GM19395 (cell line): ENCODE measurements at regions not wholly inside any gene's neighbourhood (a gene's known extent, or its start where the extent isn't known, plus 50 kb on each side); places are given as distances from the start of the nearest gene placed in this dataset.

Experiments
- ATAC-seq: cut with Tn5 transposase; IDR thresholded peaks from one replicate; pipeline ENCODE4 v1.9.1; 2021; ENCODE audit warnings: mild to moderate bottlenecking, moderate library complexity; ENCODE audit not compliant: unreplicated experiment

DNA sequence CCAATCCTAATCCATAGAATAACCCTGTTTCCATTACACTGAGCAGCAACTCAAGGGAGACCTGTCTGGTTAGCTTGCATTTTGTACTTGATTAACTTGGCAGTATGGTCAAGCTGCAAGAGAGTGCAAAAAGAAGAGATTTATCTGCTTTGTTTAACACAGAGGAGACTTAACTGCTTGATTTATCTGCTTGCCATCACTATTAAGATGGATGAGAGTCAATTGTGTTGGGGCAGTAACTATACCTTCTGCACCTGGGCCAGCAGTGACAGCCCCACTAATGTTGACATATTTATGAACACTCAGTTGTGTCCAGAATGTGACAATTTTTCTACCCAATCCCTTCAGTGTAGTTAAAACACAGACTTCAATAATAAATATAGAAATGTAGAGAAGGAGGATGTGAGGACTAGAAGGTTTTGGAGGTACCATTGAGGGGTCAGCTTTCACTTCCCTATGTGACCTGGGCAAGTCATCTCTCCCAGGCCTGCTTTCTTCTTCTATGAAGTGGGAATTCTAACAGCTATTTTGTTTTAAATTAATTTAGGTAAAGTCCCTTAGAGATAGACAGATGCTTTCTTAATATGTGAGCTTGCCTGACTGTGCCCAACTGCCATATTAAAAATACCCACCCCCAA, 159.1 kb upstream of the KCNK2 start:
- no peak for ATAC-seq

DNA sequence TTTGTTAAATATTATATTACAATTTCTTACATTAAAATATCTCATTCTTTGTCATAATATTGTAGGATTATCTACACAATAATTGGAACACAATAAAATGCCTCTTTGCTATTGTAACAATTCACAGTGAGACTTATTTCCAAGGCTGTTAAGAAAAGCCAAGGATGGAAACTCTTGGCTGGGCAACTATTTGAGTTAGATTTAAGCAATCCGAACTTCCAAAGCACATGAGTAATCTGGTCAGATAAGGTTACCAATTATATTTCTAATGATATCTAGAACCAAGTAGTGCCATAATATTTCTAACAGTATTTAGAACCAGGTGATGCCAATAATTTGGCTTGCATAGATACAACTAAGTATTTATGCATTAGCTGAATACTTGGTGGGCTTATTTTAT, 154.7 kb upstream of the KCNK2 start:
- ATAC-seq: no peak

DNA sequence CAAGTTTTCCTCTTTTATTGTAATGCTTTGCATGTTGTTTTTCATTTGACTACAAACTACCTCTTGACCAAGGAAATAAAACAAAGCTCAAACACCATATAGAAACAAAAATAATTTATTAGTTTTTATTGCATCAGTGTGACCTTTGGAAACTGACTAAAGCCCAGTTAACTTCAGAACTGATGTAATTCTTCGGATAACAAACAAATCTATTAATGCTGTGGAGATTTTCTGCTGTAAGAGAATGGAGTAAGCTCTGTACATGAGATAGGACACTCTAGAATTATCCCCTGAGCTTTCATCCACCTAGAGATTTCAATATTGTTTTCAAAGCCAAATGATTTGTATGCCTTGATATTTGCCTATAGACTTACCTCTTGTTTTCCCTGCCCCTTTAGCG, 154.0 kb upstream of the KCNK2 start:
- ATAC-seq: no peak

DNA sequence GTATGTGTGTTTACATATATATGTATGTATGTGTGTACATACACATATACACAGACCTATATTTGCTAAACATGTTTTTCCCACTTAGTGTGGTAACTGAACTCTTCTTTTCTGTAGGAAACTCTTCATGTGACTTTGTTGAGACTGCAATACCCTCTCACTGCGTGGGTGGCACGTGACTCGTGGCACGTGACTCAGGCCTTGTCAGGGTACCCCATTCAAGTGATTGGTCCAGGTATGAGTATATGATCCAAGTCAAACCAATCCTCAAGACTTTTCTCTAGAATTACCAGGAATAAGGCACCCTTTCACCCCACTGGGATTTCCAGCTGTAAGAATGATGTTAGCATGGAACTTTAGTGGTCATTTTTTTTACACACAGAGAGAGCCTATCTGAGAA, 149.2 kb upstream of the KCNK2 start:
- no peak for ATAC-seq

DNA sequence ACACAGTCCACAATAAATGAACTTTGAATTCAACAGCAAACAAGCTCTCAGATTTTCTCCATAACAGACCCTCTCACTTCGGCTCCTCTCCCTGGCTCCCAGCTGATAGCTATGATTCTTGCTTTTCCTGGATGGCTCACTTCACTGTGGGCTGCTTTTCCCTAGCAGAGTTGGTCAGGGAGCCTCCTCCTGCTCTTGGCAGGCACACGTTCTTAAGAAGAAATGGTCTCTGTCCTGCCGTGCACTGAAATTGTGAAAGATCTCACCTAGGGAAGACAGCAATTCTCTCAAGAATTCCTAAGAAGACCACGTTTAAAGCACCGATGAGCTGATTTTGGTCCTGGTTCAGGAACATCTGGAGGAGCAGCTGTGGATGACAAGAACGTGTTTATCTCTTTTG, 148.5 kb upstream of the KCNK2 start:
- no peak for ATAC-seq

DNA sequence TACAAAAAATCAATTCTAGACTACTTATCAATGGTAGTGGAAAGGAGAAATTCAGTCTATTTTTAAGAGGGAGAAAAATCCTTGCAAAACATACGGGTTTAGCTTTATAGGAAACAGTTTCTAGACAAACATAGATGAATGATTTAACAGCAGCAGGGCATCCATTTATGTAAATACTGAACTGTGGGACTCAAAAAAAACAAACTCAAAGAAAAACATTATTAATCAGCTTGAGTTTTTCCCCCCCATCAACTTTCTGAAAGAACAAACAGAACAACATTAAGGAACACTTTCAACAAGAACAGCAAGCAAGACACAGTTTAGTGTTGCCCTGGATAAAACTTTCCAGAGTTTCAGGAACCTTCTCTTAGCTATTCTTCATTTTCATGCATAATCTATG, 147.3 kb upstream of the KCNK2 start:
- ATAC-seq: no peak

DNA sequence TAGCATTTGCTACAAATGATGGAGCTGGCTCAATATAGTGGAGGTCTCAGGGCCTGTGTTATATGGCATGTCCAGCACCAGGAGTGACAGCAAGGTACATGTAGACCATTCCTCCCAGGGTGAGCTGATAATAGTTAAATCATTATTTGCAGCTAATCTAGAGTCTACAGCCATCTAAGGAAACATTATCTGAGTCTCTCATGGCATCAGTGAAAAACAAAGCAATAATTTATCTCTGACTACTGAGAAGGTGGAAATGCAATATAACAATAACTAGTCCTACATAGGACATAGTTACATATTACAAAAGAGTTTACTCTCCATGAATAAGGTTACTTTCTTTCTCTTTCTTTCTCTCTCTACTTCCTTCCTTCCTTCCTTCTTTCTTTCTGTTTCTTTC, 143.4 kb upstream of the KCNK2 start:
- ATAC-seq: no peak

DNA sequence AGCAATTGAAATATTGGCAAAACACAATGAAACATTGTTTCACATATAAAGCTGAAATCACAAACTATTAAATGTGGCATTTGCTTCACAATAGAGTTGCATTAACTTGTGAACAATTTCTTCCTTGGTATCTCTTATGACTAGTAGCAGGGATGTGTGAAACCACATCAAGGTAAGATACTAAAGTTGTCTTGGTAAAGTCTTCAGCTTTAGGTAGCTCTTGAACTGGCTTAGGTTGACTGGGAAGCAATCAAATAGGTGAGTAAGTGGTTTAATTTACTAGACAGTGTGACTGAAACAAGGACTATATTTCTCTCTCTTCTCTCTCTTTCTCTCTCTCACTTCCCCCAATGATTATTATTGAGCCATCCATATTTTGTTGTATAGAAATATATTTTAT, 141.5 kb upstream of the KCNK2 start:
- ATAC-seq: no peak

DNA sequence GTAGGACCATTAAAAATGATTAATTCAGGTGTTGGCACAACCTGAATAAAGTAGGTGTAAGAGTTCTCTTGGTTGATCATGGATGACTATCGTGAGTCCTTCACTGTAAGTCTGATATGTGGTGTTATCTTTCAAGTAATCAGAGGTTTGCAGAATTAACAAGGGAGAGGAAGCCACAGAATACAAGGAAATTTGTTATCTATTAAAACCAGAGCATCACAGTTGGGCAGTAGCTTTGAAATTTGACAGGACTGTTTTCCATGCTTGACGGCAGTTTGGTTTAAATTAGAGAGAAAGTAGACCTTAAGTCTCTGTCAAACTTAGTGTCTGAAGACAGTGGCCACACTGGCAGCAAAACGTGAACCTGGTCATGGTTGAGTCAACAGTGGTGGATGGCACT, 139.5 kb upstream of the KCNK2 start:
- ATAC-seq: no peak

DNA sequence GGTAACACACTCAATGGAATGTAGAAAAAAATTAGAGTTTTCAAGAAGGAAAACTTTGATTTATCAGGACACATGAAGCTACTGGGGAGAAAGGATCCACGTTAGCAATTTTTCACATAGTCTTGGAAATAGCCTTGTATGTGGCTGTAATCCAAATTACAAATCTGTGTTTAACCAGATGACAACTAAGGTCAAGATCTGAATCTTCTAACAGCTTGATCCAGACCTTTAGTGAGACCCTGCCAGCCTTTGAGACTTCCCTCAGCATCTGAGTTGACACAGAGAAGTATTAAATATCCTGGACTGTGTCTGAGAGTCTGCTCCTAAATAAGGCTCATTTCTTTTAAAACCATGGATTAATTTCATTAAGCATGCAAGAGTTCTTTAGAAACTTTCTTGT, 135.9 kb upstream of the KCNK2 start:
- ATAC-seq: no peak

DNA sequence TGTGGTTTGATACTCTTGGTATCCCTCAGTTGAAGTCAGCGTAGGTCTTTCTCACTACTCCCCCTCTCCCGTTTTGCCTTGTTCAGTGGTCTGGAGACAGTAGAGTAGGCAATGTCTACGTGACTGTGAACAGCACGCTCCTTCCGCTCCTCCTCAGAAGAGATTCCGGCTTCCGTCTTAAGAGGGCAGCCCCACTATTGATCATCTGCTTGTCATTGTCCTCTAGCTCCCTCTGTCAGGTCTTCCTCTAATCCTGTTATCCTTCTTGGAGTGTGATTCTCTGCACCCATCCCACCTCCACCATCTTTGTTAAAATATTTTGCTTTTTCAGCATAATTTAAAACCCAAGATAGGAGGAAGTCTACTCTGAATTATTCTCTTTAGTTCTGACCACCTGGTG, 129.9 kb upstream of the KCNK2 start:
- ATAC-seq: no peak

DNA sequence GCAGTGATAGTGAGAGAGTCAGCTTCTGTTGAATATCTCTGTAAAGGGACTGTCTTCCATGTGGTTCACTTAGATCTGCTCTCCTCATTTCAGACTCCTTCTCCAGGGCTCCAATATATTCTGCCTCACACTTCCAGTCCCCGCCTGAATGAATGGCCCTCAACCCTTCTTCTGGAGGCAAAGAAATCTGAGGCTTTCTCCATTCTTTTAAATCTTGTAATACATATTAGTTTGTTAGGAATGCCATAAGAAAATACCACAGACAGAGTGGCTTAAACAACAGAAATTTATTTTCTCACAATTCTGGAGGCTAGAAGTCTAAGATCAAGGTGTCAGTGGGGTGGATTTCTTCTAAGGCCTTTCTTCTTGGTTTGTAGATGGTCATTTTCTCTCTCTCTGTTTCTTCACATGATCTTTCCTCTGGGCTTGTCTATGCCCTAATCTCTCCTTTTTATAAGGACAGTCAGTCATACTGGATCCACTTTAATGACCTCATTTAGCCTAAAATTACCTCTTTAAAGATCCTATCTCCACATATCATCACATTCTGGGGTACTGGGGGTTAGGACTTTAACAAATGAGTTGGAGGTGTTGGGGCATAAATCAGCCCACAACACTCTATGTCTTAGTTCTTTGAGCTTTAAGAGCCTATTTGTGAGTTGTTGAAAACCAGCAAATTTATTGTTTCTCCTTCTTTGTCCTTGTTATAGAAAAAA, 128.5 kb upstream of the KCNK2 start:
- ATAC-seq: no peak

DNA sequence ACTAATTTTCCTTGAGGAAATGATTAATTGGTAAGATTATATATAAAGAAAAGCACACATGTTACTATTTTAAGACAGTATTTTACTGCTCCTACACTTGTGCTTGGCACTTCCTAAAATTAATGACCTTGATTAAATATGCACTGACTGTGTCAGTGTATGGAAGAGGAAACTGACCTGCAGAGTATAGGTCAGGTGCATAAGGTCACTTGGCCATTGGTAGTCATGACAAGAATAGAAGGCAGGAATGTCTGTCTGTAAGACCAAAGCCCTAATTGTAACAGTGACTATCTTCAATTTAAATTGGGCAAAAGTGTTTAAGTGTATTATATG, 128.0 kb upstream of the KCNK2 start:
- no peak for ATAC-seq

DNA sequence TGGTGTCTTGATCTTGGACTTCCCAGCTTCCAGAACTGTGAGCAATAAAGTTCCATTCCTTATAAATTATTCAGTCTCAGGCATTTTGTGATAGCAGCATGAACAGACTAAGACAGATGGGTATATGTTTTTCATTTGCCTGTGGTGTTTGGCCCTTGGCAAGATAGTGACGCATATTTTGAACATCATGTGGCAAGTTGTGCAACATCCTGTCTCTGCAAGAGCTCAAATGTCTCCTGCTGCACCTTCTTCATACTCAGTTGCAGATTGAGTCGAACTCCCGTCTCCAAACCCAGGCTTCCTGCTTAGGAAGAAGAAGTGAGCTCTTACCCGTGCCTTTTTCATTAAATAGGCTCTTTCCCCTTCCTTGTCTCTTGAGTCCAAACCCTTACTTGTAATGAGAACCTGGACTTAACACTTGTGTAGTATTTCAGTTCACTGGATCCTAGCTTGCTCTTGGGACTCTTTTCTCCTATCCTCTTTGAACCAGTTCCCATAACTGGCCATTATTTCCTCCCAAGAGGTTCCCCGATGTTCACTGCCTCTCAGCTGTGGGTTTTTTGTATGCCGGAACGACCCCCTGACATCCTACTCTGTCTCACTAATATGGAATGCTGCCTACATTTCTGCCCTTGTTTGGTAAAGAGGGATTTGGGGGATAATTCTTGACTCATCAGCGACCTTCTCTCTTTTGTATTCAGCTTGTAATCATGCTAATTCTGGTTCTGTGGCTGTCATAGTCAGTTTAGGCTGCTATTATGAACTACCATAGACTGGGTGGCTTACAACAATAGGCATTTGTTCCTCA, 125.0 kb upstream of the KCNK2 start:
- ATAC-seq: no peak

DNA sequence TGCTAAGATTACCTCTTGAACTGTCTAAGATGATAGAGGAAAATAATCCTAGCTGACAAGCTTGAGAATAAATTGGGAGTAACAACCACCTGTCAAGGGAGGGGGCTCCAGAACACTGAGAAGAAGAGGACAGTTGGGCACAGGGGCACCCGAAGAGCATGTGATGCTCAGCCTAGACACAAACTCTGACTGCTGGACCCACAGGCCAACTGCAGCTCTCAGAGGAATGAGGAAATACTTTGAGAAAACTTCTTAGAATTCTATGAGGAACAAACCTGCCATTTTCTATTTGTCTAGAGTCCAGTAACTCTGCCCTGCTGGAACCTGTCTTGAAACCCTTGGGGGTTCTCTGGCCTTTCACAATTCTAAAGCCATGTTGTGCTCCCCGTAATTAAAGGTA, 124.1 kb upstream of the KCNK2 start:
- ATAC-seq: no peak

DNA sequence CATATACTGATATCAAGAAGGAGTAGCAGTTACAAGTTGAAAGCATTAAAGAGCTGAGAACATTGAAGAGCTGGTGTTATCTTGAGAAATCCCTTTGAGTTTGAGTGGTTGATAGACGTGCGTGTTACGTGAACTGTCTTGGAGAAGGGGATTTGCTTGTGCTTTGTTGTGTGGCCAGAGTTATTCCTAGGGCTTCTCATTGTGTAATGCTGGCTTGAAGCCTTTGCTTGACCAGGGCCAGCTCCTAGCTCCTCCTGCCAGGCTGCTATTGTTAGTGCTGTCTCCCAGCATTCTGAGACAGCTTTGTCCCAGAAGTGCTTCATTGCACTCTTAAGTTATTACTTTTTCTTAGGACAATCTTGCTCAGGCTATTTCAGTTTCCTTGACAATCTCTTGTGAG, 116.2 kb upstream of the KCNK2 start:
- no peak for ATAC-seq

DNA sequence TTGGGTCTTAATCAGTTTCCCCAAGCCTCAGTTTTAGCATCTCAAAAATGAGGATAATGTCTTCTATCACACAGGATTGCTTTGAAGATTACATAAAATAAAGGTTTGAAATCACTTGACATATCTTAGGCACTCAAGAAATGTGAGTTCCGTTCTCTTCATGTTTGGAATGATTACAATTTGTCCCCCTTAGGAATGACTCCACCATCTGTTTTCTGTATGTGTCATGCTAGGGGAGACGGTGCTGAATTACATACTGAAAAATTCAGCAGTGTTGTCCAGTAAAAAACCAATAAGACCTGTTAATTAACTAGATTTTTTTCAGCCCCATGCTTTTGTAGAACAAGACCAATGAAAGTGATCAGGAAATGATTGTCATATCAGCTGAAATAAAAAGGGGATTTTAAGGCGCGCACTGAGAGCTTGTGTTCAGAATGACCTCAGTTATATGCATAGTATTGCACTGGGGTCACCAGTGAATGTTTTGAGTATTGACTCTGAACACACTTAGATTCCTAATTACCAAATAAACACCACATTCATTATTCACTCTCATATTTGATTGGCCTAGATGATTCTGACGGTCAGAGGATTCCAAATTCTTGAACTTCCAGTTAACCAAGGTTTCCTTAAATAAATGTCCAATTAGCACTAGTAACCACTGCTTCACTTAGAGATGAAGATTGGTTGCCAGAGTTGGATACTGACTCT, 114.5 kb upstream of the KCNK2 start:
- ATAC-seq: no peak

DNA sequence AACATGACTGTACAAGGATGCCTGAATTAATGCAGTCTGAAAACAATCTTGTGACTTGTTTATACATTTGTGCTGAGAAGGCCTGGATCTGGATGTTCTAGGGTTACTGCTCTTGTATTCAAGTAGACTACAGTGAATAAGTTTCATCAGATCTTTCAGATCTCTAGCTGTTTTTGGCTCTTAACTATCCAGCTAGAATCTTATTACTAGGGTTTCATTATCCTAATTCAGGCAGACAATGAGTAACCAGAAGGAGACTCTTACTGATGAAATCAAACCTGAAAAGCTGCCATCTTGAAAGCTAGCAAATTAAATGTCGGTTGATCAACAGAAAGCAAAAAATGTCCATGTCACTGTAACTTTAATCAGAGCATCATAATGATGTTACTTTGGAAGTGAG, 112.5 kb upstream of the KCNK2 start:
- no peak for ATAC-seq

DNA sequence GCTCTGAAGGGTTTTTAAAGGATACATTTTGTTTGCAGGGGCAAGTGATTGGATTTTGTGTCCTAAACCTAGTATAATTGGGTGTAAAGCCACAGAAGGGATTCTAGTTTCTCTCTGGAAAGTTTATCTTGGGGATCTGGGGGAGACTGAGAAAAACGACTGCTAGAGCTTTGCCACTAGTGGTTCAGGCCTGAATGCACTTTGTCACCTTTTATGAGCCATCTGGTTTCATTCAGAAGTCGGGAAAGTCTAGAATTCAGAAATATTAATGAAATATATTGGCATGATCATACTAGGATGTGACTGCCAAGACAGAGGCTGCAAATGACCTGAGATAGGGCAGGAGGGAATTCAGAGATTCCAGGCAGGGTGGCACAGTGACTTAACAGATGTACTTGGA, 111.5 kb upstream of the KCNK2 start:
- ATAC-seq: no peak

DNA sequence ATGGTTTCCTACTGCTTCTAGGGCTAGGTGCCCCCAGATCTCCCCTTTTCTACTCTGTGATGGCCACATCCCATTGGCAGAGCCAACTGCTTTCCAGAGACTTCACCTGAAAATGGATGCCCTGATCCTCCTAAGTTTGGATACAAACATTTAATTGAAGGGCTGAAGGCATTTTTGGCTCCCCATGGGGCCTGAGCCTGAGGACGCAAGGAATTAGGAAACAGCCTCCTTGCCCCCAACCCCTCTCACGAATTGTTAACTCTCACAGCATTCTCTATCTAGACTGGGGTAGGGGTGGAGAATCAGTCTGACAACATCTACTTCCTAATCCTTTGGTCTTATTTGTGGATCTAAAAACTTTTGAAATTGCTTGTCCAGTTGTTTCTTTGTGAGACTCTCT, 108.5 kb upstream of the KCNK2 start:
- no peak for ATAC-seq

DNA sequence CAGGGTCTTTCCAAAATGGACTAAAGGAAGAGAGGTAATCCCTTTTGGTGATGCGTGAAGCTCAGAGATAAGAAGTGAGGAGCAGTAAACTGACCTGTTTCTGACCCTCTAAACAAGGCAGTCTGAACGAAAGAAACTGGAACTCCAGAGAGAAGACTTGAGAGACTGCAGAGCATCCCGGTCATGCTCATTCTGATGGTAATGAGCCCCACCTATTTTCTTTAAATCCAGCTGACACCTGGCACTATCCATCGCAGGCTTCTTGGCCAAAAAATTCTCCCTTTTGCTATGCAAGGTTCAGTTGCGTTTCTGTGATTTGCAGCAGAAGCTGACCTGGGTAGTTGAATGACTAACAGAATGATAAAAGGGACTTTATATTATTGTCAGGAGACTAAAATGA, 105.9 kb upstream of the KCNK2 start:
- no peak for ATAC-seq

DNA sequence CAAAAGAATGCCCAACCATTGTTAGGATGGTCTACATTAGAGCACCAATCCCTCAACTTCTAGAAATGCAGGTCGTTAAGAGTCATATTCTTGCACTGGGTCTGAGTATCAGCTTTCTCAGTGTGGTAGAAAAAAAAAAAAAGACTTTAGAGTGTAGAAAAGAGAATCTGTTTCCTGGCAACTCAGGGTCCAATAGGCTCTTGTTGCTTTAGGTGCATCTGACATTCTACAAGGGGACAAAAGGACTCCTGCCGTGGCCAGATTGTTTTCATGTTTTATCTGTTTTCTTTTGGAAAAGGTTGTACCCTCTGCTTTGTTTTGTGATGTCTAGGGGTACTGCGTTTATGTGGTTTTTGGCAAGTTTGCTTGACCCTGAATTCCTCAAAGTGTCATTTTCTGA, 105.4 kb upstream of the KCNK2 start:
- no peak for ATAC-seq
